Upper lobe of left lung (tissue), 6 donors: ENCODE measurements at regions not wholly inside any gene's neighbourhood (a gene's known extent, or its start where the extent isn't known, plus 50 kb on each side); places are given as distances from the start of the nearest gene placed in this dataset.
A peak's percentile ranks its signal among the peaks of the same experiment; 100 is the strongest.

Experiments used
- ATAC-seq, 2 donors: fragments of 200-7000 bp; cut with Tn5 transposase; one replicate each; pipeline ENCODE4 v1.9.1; 2022; ENCODE audit warnings: mild to moderate bottlenecking in 2 of 2, moderate library complexity in 2 of 2; ENCODE audit not compliant: low FRiP score in 2 of 2
- DNase-seq, 2 donors: peaks; one replicate each; pipeline ENCODE4 v3.0.0-alpha.2; 2019 to 2020
- H3K27ac ChIP-seq, 4 donors: fragments of 200-600 bp; sonication (generic); one replicate each; pipeline ENCODE4 v1.5.1; 2016 to 2019
- H3K27me3 ChIP-seq, 4 donors: fragments of 200-600 bp; sonication (generic); one replicate each; pipeline ENCODE4 v1.5.1; 2017 to 2019
- H3K36me3 ChIP-seq, 4 donors: fragments of 200-600 bp; sonication (generic); one replicate each; pipeline ENCODE4 v1.5.1; 2016 to 2019
- H3K4me1 ChIP-seq, 4 donors: fragments of 200-600 bp; sonication (generic); one replicate each; pipeline ENCODE4 v1.5.1; 2018 to 2019
- H3K4me3 ChIP-seq, 4 donors: fragments of 200-600 bp; sonication (generic); one replicate each; pipeline ENCODE4 v1.5.1; 2017 to 2019; ENCODE audit warnings: mild to moderate bottlenecking in 2 of 4, moderate library complexity in 1 of 4
- H3K9me3 ChIP-seq, 4 donors: fragments of 200-600 bp; sonication (generic); one replicate each; pipeline ENCODE4 v1.5.1; 2018 to 2019
- EP300 ChIP-seq, 4 donors: sonication (generic); formaldehyde crosslinking; IDR thresholded peaks; one replicate each; pipeline ENCODE4 v1.5.1; 2017; ENCODE audit warnings: antibody characterized with exemption in 4 of 4, control low read depth in 2 of 4
- POLR2A ChIP-seq, 4 donors: fragments of 450-650 bp; IDR thresholded peaks; one replicate each; pipeline ENCODE4 v1.5.1; 2016 to 2017; ENCODE audit warnings: antibody characterized with exemption in 4 of 4, mild to moderate bottlenecking in 2 of 4
- POLR2AphosphoS5 ChIP-seq, 2 donors: sonication (generic); formaldehyde crosslinking; IDR thresholded peaks; one replicate each; pipeline ENCODE4 v1.5.1; 2017; ENCODE audit warnings: antibody characterized with exemption in 2 of 2
- WGBS, 2 donors: methylation state at CpG; one replicate each; pipeline ENCODE4 v1.1.5; 2017 to 2018; 5-methylcytosine and 5-hydroxymethylcytosine counted together
- TF ChIP-seq, protein P1 (sequence below), 6 experiments: fragments of 450-650 bp in 4 of 6; fragments of 200-600 bp in 2 of 6; sonication (generic) in 2 of 6; IDR thresholded peaks; one replicate each; pipeline ENCODE4 v1.5.1; 2016 to 2019; ENCODE audit warnings: antibody characterized with exemption in 6 of 6
- donor health status: DM: no; HTN: no; CAD: no; lungs with moderate emphysema.
- donor health status: DM: no; HTN: yes; CAD: no; lungs with severe emphysema.

DNA sequence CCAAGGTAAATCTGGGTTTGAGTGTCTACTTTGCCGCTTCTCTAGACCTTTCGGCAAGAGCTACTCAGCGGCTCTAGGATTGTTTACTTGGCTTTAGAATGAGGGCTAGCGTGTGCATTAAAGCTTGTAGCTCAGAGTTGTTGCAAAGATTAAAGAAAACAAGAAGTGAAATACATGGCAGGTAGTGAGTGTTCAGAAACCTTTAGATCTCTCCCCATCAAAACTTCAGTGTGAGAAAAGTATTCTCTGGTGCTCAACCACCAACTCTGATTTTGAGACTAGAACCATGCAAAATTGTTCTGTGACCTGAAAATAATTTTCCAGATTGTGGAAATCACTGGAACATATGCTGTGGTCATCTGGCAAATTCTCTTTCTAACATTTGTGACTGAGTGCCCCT lies 512.0 kb downstream of the CMPK2 start:
- Histone ChIP-seq H3K9me3 (no peaks in the 10 kb centered on the region), H3K27me3 (no peaks in the 10 kb centered on the region), H3K4me1 (no peaks in the 10 kb centered on the region), H3K36me3 (no peaks in the 10 kb centered on the region), H3K4me3 (no peak overlapping the region), H3K27ac (no peak overlapping the region)
- 74 to 81% methylated on average over 4 of the region's 4 CpGs for WGBS, 2 donors
- DNase-seq (no peak), ATAC-seq (no peak)
- TF ChIP-seq, protein P1, sequence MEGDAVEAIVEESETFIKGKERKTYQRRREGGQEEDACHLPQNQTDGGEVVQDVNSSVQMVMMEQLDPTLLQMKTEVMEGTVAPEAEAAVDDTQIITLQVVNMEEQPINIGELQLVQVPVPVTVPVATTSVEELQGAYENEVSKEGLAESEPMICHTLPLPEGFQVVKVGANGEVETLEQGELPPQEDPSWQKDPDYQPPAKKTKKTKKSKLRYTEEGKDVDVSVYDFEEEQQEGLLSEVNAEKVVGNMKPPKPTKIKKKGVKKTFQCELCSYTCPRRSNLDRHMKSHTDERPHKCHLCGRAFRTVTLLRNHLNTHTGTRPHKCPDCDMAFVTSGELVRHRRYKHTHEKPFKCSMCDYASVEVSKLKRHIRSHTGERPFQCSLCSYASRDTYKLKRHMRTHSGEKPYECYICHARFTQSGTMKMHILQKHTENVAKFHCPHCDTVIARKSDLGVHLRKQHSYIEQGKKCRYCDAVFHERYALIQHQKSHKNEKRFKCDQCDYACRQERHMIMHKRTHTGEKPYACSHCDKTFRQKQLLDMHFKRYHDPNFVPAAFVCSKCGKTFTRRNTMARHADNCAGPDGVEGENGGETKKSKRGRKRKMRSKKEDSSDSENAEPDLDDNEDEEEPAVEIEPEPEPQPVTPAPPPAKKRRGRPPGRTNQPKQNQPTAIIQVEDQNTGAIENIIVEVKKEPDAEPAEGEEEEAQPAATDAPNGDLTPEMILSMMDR (IDR thresholded peaks at IDR 0.05), result no peak
- no peak for TF ChIP-seq POLR2AphosphoS5 (IDR thresholded peaks at IDR 0.05)

DNA sequence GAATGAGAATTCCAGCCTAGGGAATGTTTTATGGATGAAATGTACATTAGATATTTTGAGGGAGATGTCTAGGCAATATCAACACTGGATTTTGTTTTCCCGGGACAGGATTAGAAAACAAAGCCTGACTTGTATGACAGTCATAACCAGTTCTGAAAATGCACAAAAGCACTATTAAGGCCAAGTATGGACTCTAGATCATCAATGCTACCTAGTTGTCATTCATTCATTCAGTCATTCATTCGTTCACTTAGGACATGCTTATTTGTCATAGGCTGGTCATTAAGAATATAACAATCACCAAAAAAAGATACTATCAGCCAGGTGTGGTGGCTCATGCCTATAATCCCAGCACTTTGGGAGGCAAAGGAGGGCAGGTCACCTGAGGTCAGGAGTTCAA lies 511.2 kb downstream of the CMPK2 start:
- H3K36me3 ChIP-seq, result no peaks in the 10 kb centered on the region
- H3K4me3 ChIP-seq, result no peak overlapping the region
- TF ChIP-seq EP300 (IDR thresholded peaks at IDR 0.05) (no peak), POLR2A (IDR thresholded peaks at IDR 0.05) (no peak), POLR2AphosphoS5 (IDR thresholded peaks at IDR 0.05) (no peak)
- TF ChIP-seq, protein P1 (IDR thresholded peaks at IDR 0.05), result no peak
- H3K4me1 ChIP-seq, result no peaks in the 10 kb centered on the region
- no peaks in the 10 kb centered on the region for H3K27me3 ChIP-seq
- H3K27ac ChIP-seq, result no peak overlapping the region
- no peak for ATAC-seq
- H3K9me3 ChIP-seq, result no peaks in the 10 kb centered on the region
- WGBS, 2 donors, result 88 to 93% methylated on average over 2 of the region's 2 CpGs
- DNase-seq, result no peak

DNA sequence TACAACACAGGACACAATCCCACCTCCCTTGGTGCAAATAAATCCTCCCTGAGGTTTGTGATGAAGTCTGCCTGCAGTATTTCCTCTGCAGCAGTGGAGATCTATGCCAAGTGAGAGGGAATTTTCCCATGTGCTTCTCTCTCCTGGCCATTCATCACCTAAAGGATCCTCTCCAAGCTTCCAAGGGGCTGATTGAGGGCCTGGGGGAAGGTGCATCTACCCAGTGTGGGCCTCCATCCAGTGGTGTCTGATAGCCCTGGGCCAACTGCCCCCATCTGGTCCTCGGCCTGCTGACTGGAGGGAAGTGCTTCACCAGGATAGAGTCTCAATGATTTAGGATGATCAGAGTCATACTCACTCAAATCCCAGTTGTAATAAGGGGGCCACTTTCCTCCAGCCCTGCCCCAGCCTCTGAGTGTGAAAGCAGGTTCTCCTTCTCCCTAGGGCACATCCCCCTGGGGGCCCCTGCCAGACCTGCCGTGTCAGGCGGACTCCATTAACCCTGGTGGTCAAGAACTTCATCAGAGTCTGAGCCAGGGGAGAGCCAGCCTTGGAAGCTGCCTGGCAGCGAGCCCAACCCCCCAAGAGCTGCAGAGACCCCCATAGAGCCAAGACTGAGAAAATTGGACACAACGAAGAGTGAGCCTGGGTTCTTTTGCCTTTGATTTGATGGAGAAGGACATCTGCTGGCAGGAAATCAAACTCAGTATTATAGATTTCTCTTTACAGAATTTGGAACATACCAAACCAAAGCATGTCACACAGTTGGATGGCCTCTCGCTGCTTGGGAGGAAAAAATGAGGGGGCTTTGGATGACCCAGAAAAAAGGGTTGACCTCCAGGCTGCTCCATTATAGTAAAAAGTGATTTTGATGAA lies 509.6 kb downstream of the CMPK2 start:
- 64 to 80% methylated on average over 5 to 6 of the region's 6 CpGs for WGBS, 2 donors
- H3K4me1 ChIP-seq, result no peaks in the 10 kb centered on the region
- no peaks in the 10 kb centered on the region for H3K36me3 ChIP-seq
- no peak overlapping the region for H3K4me3 ChIP-seq
- DNase-seq, result peak in 1 of 2 donors; percentile 29
- ATAC-seq, result no peak
- TF ChIP-seq, protein P1 (IDR thresholded peaks at IDR 0.05), result no peak
- no peak for TF ChIP-seq POLR2A (IDR thresholded peaks at IDR 0.05)
- no peak for TF ChIP-seq POLR2AphosphoS5 (IDR thresholded peaks at IDR 0.05)
- TF ChIP-seq EP300 (IDR thresholded peaks at IDR 0.05), result no peak
- H3K27me3 ChIP-seq, result no peaks in the 10 kb centered on the region
- no peak overlapping the region for H3K27ac ChIP-seq
- H3K9me3 ChIP-seq, result no peaks in the 10 kb centered on the region

DNA sequence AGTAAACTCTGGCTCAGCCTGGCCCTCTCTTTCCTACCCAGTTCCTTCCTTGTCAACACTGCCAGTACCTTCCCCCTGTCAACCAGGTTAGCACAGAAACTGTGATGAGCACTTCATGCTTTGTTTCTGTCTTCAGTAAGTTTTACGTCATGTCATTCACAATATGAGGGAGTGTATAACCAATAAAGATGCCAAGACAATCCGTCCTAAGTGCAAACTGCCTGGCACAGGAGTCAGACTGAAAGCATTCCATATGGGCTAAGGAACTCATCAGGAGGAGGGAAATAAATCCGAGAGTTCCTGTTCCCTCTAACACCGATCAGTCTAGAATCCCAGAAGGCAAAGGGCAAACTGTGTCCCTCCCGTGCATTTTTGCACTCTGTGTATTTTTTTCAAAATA lies 507.2 kb downstream of the CMPK2 start:
- Histone ChIP-seq H3K9me3 (no peaks in the 10 kb centered on the region), H3K4me3 (no peak overlapping the region), H3K27ac (no peak overlapping the region), H3K27me3 (no peaks in the 10 kb centered on the region), H3K36me3 (no peaks in the 10 kb centered on the region), H3K4me1 (no peaks in the 10 kb centered on the region)
- WGBS, 2 donors, result 82 to 84% methylated on average over 5 of the region's 5 CpGs
- no peak for DNase-seq
- no peak for ATAC-seq
- TF ChIP-seq POLR2AphosphoS5 (IDR thresholded peaks at IDR 0.05) (no peak), EP300 (IDR thresholded peaks at IDR 0.05) (no peak), POLR2A (IDR thresholded peaks at IDR 0.05) (no peak)
- TF ChIP-seq, protein P1 (IDR thresholded peaks at IDR 0.05), result no peak

DNA sequence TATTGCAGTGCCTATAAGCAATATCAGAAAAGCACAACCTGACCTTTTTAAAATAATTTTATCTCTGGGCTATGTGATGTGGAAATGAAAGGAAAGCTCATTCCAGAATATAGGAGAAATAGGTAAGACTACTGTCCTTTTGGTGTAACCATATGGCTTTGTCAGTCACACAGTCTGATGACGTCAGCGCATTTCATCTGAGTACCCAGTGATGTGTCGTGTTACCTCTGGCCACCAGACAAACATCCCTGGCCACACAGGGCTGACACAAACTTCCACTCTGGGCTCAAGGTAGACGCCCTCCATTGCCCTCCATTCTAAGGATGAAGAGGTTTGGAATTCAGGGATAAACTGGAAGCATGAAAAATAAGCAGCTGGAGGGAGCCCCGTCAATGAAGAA lies 506.7 kb downstream of the CMPK2 start:
- DNase-seq (no peak), ATAC-seq (no peak)
- no peaks in the 10 kb centered on the region for H3K9me3 ChIP-seq
- no peak for TF ChIP-seq EP300 (IDR thresholded peaks at IDR 0.05)
- TF ChIP-seq POLR2AphosphoS5 (IDR thresholded peaks at IDR 0.05), result no peak
- TF ChIP-seq, protein P1 (IDR thresholded peaks at IDR 0.05), result no peak
- no peak for TF ChIP-seq POLR2A (IDR thresholded peaks at IDR 0.05)
- H3K36me3 ChIP-seq, result no peaks in the 10 kb centered on the region
- WGBS, 2 donors, result 82 to 87% methylated on average over 5 of the region's 5 CpGs
- H3K27me3 ChIP-seq, result no peaks in the 10 kb centered on the region
- H3K27ac ChIP-seq, result no peak overlapping the region
- H3K4me1 ChIP-seq, result no peaks in the 10 kb centered on the region
- H3K4me3 ChIP-seq, result no peak overlapping the region
